HEK293 (cell line): ENCODE measurements at regions not wholly inside any gene's neighbourhood (a gene's known extent, or its start where the extent isn't known, plus 50 kb on each side); places are given as distances from the start of the nearest gene placed in this dataset.
"Not testable (repeated sequence)": the region's sequence is repeated elsewhere in the genome, so short reads cannot be mapped to it uniquely, and the experiment has no call there.

Experiments used
- CTCF ChIA-PET: fragments of 350-600 bp; formaldehyde crosslinking; extraction: SDS; loops from one replicate; lab custom pipeline; 2021; ENCODE audit warnings: antibody characterized with exemption; lab: Yijun Ruan, JAX
- POLR2A ChIA-PET: fragments of 300-600 bp; formaldehyde crosslinking; extraction: SDS; loops from one replicate; lab custom pipeline; 2020; ENCODE audit warnings: antibody characterized with exemption, inconsistent platforms; lab: Yijun Ruan, JAX
- H3K27ac ChIP-seq: fragments of 200-500 bp; sonication (Bioruptor generic); 2 replicates; pipeline ENCODE4 v1.5.1; 2014; ENCODE audit warnings: low read depth, low read length, control low read depth, inconsistent platforms; ENCODE audit errors: extremely low read depth
- H3K36me3 ChIP-seq, 2 experiments: fragments of 200-500 bp in 1 of 2; sonication (Bioruptor generic) in 1 of 2; 1 replicate in 1 of 2; 2 replicates in 1 of 2; pipeline ENCODE4 v1.5.1; 2014 to 2017; ENCODE audit warnings: inconsistent platforms in 2 of 2, low read length in 2 of 2; ENCODE audit not compliant: control insufficient read depth in 2 of 2, insufficient read depth in 1 of 2
- H3K4me1 ChIP-seq: fragments of 200-500 bp; sonication (Bioruptor generic); 2 replicates; pipeline ENCODE4 v1.5.1; 2014; ENCODE audit warnings: mild to moderate bottlenecking, low read length, inconsistent platforms; ENCODE audit not compliant: control insufficient read depth, insufficient read depth
- H3K4me3 ChIP-seq: 2 replicates; pipeline ENCODE4 v1.5.1; 2011; ENCODE audit warnings: low read depth, mild to moderate bottlenecking, control low read depth, low read length, moderate library complexity
- H3K9me3 ChIP-seq: fragments of 200-500 bp; sonication (Bioruptor generic); 2 replicates; pipeline ENCODE4 v1.5.1; 2014; ENCODE audit warnings: low read depth, low read length, inconsistent platforms; ENCODE audit not compliant: control insufficient read depth, insufficient read depth

DNA sequence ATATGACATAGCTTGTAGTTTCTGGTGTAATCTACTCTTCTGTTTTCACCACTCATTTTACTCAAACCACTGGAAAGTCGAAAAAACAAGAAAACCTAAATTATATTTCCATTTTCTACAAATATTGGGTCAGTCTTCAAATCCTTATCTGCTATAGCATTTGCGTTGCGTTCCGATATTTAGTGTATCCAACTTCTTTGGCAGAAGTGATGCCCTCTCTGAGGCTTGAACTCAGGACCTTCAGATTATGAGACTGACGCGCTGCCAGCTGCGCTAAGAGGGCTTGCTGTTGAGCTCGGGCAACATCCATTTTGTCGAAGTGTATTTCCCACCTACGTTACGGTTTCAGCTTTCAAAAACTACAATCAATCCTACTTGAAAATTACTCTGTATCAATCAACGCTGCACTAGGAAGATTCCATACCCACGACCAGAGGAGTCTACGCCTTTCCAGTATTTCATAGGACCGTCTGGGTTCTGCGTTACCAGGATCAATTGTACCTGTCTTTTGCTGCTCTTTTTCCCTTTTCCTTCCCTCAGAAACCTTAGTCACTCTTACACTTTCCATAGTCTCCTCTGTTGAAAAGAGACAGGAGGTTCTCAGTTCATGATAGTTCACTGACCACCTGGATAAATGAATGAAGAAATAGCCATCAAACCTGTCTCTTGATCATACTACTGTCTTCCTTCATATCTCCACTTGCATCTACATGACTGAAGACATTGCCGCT lies 140.5 kb upstream of the ZNF322 start:
- H3K27ac ChIP-seq, POLR2A ChIA-PET, H3K4me3 ChIP-seq, CTCF ChIA-PET, H3K9me3 ChIP-seq, H3K4me1 ChIP-seq, H3K36me3 ChIP-seq: not testable (repeated sequence)

DNA sequence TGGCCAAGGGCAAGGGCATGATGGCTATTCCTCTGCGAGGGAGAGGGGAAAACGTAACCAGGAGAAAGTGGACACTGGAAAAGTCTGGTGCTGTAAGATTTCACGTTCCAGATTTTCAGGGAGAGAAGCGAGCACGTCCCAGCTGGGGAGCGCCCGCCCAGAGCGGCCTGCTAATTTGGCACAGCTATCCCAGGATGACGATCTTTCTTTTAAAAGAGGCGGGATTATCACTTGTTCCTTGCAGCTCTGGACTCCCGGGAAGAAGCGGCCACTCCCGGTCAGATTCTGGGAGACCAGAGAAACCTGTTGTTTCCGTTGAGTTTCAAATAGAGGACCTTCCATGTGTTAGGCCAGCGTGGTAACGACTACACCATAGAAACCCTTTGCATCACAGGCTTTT lies 144.2 kb upstream of the ZNF322 start:
- CTCF ChIA-PET, POLR2A ChIA-PET, H3K36me3 ChIP-seq, H3K9me3 ChIP-seq, H3K27ac ChIP-seq, H3K4me1 ChIP-seq, H3K4me3 ChIP-seq: not testable (repeated sequence)

DNA sequence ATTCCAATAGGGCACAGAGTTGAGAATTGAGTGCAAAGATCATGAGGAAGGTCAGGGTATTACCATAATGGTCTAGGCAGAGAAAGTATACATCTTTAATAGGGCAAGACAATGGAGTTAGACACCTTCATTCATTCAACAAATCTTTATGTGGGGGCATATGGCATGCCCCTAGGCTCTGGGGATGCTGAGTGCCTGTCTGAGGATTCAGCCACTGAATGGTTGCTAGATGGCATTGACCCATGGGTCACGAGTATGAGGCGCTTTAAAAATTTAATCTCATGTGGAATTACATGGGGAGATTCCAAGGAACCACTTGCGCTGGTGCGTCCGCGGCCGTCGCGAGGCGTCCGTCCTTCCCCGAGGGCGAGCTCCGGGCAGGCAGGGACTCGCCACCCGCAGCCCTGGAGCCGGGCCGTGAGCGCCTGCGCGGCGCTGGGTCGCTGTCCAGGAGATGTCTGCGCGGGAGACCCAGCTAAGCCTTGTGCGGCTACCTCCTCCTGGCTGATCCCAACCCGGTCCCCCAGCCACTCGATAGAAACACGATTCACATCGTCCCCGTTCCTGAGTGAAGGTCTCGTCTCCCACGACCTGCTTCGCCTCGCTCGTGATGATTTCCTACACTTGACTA lies 152.1 kb upstream of the ZNF322 start:
- H3K4me1 ChIP-seq, H3K9me3 ChIP-seq, CTCF ChIA-PET, H3K27ac ChIP-seq, H3K4me3 ChIP-seq, H3K36me3 ChIP-seq, POLR2A ChIA-PET: not testable (repeated sequence)

DNA sequence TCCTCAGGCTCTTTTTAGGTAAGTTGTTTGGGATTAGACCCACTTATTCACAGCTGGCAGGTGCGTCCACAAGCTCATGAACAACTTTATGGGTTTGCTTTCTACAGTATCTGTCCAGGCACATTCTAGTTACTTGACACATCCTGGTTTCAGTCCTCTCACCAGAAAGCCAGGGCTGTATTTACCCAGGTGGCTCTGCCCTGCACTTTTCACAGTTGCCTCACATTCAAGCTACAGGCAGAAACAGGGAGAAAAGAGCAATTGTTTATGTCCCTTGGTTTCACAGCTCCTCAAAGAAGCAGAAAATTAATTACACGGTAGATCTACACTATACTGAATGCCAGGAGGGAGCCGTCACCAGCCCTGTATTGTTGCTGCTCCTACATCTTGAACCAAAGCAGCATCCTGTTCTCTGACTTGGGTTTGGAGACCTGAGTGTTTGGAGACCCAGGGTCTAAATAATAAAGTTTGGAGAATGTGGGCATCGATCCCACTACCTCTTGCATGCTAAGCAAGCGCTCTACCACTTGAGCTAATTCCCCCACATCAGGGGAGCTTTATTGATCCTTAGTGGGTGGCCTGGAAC lies 159.2 kb upstream of the ZNF322 start:
- H3K4me3 ChIP-seq, H3K4me1 ChIP-seq, H3K9me3 ChIP-seq, H3K27ac ChIP-seq, POLR2A ChIA-PET, CTCF ChIA-PET, H3K36me3 ChIP-seq: not testable (repeated sequence)

DNA sequence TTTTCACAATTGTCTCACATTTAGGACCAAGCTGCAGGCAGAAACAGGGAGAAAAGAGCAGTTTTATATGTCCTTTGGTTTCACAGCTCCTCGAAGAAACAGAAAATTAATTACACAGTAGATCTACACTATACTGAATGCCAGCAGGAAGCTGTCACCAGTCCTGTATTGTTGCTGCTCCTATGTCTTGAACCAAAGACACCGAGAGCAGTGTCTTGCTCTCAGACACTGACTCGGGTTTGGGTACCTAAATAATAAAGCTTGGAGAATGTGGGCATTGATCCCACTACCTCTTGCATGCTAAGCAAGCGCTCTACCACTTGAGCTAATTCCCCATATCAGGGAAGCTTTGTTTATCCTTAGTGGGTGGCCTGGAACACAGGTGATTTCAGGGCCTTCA lies 168.4 kb upstream of the ZNF322 start:
- POLR2A ChIA-PET, H3K36me3 ChIP-seq, H3K9me3 ChIP-seq, H3K4me3 ChIP-seq, H3K27ac ChIP-seq, CTCF ChIA-PET, H3K4me1 ChIP-seq: not testable (repeated sequence)

DNA sequence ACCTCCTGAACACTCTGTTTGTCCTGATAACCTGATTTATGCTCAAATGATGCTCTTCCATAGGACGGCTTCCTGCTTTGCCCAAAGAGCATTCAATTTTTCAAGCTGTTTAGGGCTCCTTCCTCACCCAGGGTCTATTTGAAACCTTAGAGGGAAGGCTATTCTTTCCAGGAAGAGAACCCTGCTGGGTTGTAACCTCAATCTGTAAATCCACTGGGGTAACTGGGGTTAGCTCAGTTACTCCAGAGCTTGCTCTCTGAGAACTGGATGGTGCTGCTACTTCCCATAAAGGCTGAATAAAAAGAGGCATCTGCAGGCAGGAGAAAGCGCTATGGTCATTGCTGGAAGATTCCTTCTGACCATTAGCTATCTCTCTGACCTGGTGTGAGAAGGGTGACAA lies 169.9 kb upstream of the ZNF322 start:
- POLR2A ChIA-PET, H3K4me1 ChIP-seq, CTCF ChIA-PET, H3K9me3 ChIP-seq, H3K4me3 ChIP-seq, H3K27ac ChIP-seq, H3K36me3 ChIP-seq: not testable (repeated sequence)

DNA sequence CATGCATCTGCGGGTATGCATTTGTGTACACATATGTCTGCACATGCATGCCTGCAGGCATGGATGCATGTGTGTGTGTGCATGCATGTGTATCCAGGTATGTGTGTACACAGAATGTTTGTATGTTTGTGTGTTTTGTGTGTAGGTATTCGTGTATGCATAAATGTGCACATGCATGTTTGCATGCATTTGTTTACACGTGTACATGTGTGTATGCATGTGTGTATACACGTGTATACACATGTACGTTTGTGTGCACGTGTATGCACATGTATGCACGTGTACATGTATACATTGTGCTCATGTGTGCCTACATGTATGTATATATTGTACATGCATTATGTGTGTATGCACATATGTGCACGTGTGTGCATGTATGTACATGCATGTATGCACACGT lies 171.4 kb upstream of the ZNF322 start:
- CTCF ChIA-PET, H3K36me3 ChIP-seq, H3K9me3 ChIP-seq, POLR2A ChIA-PET, H3K4me3 ChIP-seq, H3K4me1 ChIP-seq, H3K27ac ChIP-seq: not testable (repeated sequence)

DNA sequence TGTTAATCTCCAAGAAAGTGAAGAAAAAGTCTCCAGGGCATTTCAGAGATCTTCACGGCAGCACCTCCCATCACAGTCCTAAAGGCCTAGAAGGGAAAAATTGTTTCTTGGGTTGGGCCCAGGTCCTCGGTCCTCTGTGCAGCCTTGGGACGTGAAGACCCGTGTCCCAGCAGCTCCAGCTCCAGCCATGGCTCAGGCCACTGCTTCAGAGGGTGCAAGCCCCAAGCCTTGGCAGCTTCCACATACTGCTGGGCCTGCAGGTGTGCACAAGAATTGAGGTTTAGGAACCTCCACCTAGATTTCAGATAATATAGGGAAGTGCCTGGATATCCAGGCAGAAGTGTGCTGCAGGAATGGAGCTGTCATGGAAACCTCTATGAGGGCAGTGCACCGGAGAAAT lies 176.2 kb upstream of the ZNF322 start:
- H3K36me3 ChIP-seq, H3K27ac ChIP-seq, POLR2A ChIA-PET, H3K4me1 ChIP-seq, H3K4me3 ChIP-seq, CTCF ChIA-PET, H3K9me3 ChIP-seq: not testable (repeated sequence)

DNA sequence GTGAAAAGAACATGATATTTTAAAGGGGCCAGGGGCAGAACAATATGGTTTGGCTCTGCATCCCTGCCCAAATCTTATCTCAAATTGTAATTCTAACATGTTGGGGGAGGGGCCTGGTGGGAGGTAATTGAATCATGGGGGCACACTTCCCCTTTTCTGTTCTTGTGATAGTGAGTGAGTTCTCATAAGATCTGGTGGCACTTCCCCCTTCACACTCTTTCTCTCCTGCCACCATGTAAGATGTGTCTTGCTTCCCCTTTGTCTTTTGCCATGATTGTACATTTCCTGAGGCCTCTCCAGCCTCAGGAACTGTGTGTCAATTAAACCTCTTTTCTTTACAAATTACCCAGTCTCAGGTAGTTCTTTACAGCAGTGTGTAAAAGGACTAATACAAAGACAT lies 177.1 kb upstream of the ZNF322 start:
- POLR2A ChIA-PET, H3K4me3 ChIP-seq, CTCF ChIA-PET, H3K9me3 ChIP-seq, H3K27ac ChIP-seq, H3K4me1 ChIP-seq, H3K36me3 ChIP-seq: not testable (repeated sequence)
